GM21825 (cell line): ENCODE measurements at regions not wholly inside any gene's neighbourhood (a gene's known extent, or its start where the extent isn't known, plus 50 kb on each side); places are given as distances from the start of the nearest gene placed in this dataset.
"Not testable (repeated sequence)": the region's sequence is repeated elsewhere in the genome, so short reads cannot be mapped to it uniquely, and the experiment has no call there.

Experiments
- ATAC-seq: cut with Tn5 transposase; IDR thresholded peaks from one replicate; pipeline ENCODE4 v1.9.1; 2021; ENCODE audit warnings: mild to moderate bottlenecking, moderate library complexity; ENCODE audit not compliant: unreplicated experiment

DNA sequence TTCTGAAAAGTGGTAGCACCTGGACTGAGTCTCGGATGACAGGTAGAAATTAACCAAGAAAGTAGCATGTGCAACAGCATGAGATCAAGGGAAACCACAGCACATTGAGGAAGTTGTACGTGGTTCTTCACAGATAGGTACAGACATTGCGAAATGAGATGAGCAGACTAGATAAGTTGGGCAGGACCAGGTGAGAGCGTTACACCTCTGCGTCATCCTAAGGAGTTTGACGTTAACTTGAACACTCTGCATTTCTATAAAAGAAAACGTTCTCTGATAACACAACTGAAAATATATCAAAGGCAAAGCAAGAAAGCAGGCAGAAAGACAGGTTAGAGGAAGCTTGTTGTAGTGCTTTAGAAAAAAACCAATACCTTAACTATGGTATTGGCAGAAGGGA lies 98.5 kb upstream of the RASSF8 start:
- ATAC-seq = no peak

DNA sequence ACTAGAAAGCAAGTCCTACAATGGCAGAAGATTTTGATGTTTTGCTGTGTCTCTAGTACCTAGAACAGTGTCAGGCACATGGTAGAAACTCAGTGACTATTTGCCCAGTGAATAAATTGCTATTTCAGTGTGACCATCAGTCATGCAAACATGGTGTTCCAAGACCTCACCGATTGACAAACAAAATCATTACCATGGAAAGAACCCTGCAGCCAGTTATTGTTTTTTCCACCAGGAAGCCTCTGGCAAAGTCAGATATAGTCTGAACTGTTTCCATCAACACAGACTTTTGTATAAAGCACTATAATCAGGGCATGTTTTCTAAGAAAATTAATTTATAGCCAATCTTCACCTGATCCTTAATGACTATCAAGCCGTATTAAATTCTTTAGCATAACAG lies 97.3 kb upstream of the RASSF8 start:
- ATAC-seq = no peak

- ATAC-seq = no peak
Measured at GRCh38 chr12:25864306-25865276, 93.9 kb upstream of the RASSF8 start.

DNA sequence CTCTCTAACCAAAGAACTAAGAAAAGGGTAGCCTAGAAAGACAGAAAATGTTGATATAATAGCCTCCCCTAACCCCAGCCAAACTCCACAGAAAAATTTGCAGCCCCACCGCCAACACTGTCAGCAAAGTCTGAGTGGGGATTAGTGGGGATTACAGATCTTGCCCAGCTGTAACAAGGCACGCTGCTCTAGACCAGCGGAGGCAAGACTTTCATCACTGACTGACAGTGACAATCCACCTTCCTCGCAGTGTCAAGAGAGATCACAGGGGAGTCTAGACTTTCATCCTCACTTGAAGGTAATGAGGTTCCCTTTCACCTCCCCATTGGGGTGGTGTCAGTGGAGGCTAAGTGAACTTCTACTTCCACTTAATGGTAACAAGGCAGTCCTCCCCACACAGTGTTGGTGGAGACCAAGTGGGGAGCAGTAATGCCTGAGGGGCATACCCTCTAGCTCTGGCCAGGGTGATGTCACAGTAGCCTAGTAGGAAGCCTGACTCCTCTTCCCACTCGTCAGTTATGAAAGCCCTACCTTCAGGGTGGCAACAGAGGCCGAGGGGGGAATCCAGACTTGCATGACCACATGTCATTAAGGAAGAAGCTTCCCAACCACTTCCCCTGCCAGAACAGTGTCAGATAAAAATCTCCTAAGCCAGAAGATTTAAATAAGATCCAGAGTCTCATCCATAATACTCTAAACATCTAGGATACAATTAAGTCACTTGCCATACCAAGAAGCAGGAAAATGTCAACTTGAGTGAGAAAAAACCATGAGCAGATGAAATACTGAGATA lies 91.7 kb upstream of the RASSF8 start:
- ATAC-seq = no peak

DNA sequence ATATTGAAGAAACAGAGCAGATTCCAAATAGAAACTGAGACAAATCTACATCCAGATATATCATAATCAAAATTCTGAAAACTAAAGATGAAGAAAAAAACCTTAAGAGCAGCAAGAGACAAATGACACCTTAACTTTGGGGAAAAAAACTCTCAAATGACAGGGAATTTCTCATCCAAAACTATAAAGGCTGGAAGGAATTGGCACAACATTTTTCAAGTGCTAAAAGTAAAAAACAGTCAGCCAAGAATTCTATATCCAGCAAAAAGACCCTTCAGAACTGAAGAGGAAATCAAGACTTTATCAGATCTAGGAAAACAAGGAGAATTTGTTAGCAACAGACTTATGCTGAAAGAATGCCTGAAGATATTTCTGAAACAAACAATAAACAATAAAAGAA lies 90.3 kb upstream of the RASSF8 start:
- ATAC-seq = no peak

DNA sequence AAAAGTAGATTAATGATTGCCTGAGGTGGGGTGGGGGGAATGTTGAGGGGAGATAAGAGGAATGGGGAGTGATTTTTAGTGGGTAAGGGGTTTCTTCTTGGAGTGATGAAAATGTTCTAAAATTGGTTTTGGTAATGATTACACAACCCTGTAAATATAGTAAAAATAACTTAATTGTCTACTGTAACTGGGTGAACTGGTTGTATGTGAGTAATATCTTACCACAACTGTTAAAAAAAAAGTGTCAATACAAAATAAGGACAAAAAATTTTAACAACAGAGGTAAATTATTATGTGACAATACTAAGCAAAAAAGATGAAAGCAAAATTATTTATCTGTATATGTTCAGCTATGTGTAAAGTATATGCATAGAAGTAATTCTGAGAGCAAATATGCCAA lies 86.3 kb upstream of the RASSF8 start:
- no peak for ATAC-seq

- ATAC-seq = no peak
Measured at GRCh38 chr12:25875661-25876060, 82.8 kb upstream of the RASSF8 start.

- ATAC-seq = no peak
Measured at GRCh38 chr12:25876383-25877045, 82.0 kb upstream of the RASSF8 start.

DNA sequence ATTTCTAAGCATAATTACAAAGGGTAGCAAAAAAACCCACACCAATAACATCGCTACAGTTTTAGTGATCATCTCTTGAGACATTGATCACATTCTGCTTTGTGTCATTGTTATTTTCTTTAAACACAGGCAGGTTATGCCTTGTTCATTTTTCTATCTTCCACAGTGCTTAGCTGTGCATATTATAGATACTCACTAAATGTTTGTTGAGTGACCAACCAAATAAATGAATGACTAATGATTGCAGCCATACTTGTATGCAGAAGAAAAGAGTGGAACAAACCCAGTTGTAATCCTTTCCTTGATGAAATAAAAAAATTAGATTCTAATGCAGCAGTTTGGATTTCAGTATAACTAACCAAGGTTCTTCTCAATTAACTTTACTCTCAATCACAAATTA lies 81.0 kb upstream of the RASSF8 start:
- no peak for ATAC-seq

DNA sequence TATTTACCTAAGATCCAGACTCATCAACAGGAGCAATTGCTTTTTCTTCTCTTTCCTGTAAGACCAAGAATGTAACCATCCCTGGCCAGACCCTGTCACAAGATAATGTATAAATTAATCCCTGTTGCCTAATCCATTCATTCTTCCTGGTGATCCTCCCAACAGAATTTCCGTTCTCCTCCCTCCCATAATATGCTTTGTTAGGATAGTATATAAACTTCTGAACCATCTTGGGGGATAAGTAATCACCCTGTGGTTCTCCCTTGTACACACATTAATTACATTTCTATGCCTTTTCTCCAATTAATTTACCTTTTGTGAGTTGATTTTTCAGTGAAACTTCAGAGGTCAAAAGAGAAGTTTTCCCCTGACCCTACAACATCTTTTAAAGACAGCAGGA lies 76.2 kb upstream of the RASSF8 start:
- no peak for ATAC-seq

DNA sequence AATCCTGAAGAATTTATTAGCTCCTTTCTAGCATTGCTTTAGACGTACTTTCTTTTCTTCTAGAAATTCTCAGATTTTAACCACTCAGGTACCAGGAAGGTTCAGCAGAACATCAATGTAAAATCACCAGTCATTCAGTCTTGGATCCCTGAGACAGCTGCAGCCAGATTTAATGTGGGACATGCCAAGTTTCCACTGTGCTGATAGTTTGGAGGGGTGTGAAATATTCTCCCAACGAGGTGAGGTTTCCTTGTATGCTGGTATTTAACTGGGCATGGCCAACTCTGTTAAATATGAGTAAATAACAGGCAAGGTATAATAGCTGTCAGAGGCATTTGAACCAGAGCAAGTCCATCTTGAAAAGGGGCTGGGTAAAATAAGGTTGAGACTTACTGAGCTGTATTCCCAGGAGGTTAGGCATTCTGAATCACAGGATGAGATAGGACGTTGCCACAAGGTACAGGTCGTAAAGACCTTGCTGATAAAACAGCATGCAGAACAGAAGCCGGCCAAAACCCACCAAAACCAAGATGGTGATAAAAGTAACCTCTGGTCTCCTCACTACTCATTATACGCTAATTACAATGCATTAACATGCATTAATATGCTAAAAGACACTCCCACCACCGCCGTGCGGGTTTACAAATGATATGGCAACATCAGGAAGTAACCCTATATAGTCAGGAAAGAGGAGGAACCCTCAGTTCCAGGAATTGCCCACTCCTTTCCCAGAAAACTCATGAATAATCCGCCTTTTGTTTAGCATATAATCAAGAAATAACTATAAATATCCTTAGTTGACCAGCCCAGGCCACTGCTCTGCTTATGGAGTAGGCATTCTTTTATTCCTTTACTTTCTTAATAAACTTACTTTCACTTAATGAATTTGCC lies 75.2 kb upstream of the RASSF8 start:
- no peak for ATAC-seq

GRCh38 chr12:25884024-25884919 lies 74.2 kb upstream of the RASSF8 start:
- no peak for ATAC-seq

- ATAC-seq = no peak
Measured at GRCh38 chr12:25884920-25885234, 73.6 kb upstream of the RASSF8 start.

- ATAC-seq = no peak
Measured at GRCh38 chr12:25886396-25886795, 72.1 kb upstream of the RASSF8 start.

GRCh38 chr12:25887367-25887766 lies 71.1 kb upstream of the RASSF8 start:
- no peak for ATAC-seq

DNA sequence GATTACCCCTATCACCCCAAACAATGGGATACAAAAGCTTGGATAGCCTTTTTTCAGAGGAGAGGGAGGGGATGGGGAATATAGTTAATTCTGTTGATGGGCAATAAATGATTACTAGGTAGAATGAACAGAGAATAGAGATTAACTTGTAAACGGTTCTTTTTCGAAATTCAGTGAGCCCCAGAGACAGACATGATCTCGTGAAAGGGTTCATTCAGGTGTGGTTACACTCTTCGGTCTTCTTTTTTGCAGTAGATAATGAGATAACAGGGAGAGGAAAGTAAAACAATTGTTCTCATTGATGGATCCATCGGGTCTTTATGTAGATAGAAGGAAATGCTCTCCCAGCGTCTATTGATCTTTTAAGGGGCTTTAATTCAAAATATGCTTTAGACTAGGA lies 69.3 kb upstream of the RASSF8 start:
- ATAC-seq = no peak

GRCh38 chr12:25891095-25891494 lies 67.4 kb upstream of the RASSF8 start:
- not testable (repeated sequence) for ATAC-seq

DNA sequence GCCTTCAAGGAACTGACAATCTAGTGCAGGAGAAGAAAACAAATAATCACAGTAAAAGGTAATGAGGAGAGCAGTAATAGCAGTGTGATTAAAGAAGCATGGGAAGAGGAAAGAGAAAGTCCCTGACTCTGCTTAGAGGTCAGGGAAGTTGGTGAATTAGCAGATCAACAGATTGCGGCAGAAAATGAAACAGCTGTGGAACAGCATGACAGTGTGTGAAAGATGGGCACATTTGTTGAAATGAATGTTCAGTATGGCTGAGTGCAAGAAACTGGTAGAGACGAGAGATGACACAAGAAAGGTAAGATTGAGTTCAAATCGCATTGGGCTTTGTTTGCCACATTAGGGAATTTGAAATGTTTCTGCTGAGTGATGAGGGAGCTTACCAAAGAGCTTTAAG lies 63.7 kb upstream of the RASSF8 start:
- no peak for ATAC-seq

DNA sequence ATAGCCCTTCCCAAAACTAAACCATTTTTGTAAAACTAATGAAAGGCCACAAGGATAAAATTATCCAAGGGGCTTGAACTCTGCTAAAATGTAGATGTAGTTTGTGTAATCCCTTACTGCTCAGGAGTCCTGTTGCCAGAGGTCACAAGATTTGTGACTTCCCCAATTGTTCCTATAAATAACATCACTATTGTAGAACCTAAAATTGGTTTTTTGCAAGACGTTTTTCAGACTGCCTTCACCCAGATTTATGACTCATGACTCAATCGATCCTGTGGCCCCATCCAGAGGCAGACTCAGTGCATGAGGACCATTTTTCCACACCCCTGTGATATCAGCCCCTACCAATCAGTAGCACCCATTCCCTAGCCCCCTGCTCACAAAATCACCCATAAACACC lies 61.5 kb upstream of the RASSF8 start:
- no peak for ATAC-seq
